Glutamatergic neuron (in vitro differentiated cells): ENCODE measurements at regions not wholly inside any gene's neighbourhood (a gene's known extent, or its start where the extent isn't known, plus 50 kb on each side); places are given as distances from the start of the nearest gene placed in this dataset.

Experiments
- DNase-seq: peaks from one replicate; pipeline ENCODE4 v3.0.0; 2022
- H3K27ac Mint-ChIP-seq: one replicate; pipeline ENCODE4 v1.8.0; 2020; ENCODE audit warnings: mild to moderate bottlenecking, mixed read lengths, inconsistent platforms; ENCODE audit not compliant: unreplicated experiment
- H3K27me3 Mint-ChIP-seq: one replicate; pipeline ENCODE4 v1.8.0; 2020; ENCODE audit warnings: mild to moderate bottlenecking, moderate library complexity, mixed read lengths, inconsistent platforms; ENCODE audit not compliant: unreplicated experiment
- H3K36me3 Mint-ChIP-seq: one replicate; pipeline ENCODE4 v1.8.0; 2020; ENCODE audit warnings: mild to moderate bottlenecking, mixed read lengths, inconsistent platforms; ENCODE audit not compliant: unreplicated experiment
- H3K4me1 Mint-ChIP-seq: one replicate; pipeline ENCODE4 v1.8.0; 2020; ENCODE audit warnings: mild to moderate bottlenecking, low read depth, mixed read lengths, inconsistent platforms; ENCODE audit not compliant: unreplicated experiment
- H3K4me3 Mint-ChIP-seq: one replicate; pipeline ENCODE4 v1.8.0; 2020; ENCODE audit warnings: mild to moderate bottlenecking, mixed read lengths, inconsistent platforms; ENCODE audit not compliant: unreplicated experiment
- H3K9me3 Mint-ChIP-seq: one replicate; pipeline ENCODE4 v1.8.0; 2020; ENCODE audit warnings: mild to moderate bottlenecking, moderate library complexity, mixed read lengths, inconsistent platforms; ENCODE audit not compliant: unreplicated experiment
- TF ChIP-seq, protein P1 (sequence below): fragments of 200-600 bp; sonication (generic); IDR thresholded peaks from one replicate; pipeline ENCODE4 v1.5.0; 2021; ENCODE audit not compliant: partially characterized antibody, unreplicated experiment

GRCh38 chr1:188599313-188599712 lies 1770.6 kb downstream of the PLA2G4A start:
- H3K27ac Mint-ChIP-seq: no peak overlapping the region
- H3K4me1 Mint-ChIP-seq: no peaks in the 10 kb centered on the region
- H3K36me3 Mint-ChIP-seq: no peaks in the 10 kb centered on the region
- H3K4me3 Mint-ChIP-seq: no peak overlapping the region
- no peaks in the 10 kb centered on the region for H3K9me3 Mint-ChIP-seq
- H3K27me3 Mint-ChIP-seq: no peaks in the 10 kb centered on the region
- TF ChIP-seq, protein P1, sequence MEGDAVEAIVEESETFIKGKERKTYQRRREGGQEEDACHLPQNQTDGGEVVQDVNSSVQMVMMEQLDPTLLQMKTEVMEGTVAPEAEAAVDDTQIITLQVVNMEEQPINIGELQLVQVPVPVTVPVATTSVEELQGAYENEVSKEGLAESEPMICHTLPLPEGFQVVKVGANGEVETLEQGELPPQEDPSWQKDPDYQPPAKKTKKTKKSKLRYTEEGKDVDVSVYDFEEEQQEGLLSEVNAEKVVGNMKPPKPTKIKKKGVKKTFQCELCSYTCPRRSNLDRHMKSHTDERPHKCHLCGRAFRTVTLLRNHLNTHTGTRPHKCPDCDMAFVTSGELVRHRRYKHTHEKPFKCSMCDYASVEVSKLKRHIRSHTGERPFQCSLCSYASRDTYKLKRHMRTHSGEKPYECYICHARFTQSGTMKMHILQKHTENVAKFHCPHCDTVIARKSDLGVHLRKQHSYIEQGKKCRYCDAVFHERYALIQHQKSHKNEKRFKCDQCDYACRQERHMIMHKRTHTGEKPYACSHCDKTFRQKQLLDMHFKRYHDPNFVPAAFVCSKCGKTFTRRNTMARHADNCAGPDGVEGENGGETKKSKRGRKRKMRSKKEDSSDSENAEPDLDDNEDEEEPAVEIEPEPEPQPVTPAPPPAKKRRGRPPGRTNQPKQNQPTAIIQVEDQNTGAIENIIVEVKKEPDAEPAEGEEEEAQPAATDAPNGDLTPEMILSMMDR: no peak
- no peak for DNase-seq

- TF ChIP-seq, protein P1: no peak
- H3K36me3 Mint-ChIP-seq: peaks cover 16% of the 10 kb centered on the region
- no peaks in the 10 kb centered on the region for H3K27me3 Mint-ChIP-seq
- DNase-seq: no peak
- H3K9me3 Mint-ChIP-seq: no peaks in the 10 kb centered on the region
- no peak overlapping the region for H3K27ac Mint-ChIP-seq
- no peak overlapping the region for H3K4me3 Mint-ChIP-seq
- H3K4me1 Mint-ChIP-seq: no peaks in the 10 kb centered on the region
Observed at GRCh38 chr1:188611432-188611831, 1782.7 kb downstream of the PLA2G4A start.

DNA sequence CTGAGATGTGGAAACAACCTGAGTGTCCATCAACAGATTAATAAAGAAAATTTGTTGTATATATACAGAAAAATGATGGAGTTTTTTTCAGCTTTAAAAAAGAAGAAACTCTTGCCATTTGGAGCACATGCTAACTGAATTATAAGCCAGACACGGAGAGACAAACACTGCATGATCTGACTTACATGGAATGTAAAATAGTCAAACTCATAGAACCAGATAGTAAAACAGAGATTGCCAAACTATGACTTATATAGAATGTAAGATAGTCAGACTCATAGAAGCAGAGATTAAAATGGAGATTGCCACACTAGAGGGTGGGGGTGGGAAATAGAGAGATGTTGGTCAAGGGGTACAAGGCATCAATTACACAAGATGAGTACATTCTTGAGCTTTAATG lies 1786.6 kb downstream of the PLA2G4A start:
- Mint-ChIP-seq H3K9me3 (no peaks in the 10 kb centered on the region), H3K4me1 (no peaks in the 10 kb centered on the region), H3K27me3 (no peaks in the 10 kb centered on the region), H3K4me3 (no peak overlapping the region), H3K27ac (no peak overlapping the region), H3K36me3 (peaks cover 10% of the 10 kb centered on the region)
- no peak for DNase-seq
- TF ChIP-seq, protein P1: no peak

- no peak overlapping the region for H3K27ac Mint-ChIP-seq
- DNase-seq: no peak
- H3K27me3 Mint-ChIP-seq: no peaks in the 10 kb centered on the region
- H3K36me3 Mint-ChIP-seq: no peaks in the 10 kb centered on the region
- H3K9me3 Mint-ChIP-seq: no peaks in the 10 kb centered on the region
- no peaks in the 10 kb centered on the region for H3K4me1 Mint-ChIP-seq
- TF ChIP-seq, protein P1: no peak
- H3K4me3 Mint-ChIP-seq: no peak overlapping the region
Observed at GRCh38 chr1:188620236-188620635, 1791.5 kb downstream of the PLA2G4A start.

DNA sequence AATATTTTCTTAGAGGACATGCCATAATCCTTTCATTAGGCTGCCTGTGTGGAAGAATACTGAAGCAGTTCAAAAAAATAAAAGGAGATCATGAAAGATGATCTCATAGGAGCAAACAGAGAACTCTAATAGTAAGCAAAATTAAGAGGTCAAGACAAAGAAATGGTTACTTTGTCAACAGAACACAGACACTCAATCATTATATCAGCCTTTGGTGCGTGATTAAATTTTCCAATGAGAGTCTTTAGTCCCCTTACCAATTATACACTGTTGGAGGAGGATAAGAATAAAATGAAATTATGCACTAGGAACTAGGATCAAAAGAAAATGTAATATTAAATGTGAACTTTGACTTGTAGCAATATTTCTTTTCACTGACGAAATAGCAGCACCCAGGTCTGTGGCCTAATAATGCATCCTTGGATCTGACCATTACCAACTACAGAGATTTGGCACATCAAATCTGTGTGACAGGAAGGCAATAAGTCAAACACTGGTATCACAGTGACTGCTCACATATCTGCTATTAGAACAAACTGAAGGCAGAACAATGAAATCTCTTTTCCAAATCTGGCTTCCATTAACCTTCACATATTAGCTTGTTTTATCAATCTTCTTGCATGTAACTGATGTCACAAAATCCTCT lies 1812.9 kb downstream of the PLA2G4A start:
- Mint-ChIP-seq H3K4me1 (no peaks in the 10 kb centered on the region), H3K27ac (no peak overlapping the region), H3K9me3 (no peaks in the 10 kb centered on the region), H3K4me3 (no peak overlapping the region), H3K36me3 (no peaks in the 10 kb centered on the region), H3K27me3 (no peaks in the 10 kb centered on the region)
- DNase-seq: no peak
- TF ChIP-seq, protein P1: no peak
